Ishikawa (cell line): ENCODE measurements at regions not wholly inside any gene's neighbourhood (a gene's known extent, or its start where the extent isn't known, plus 50 kb on each side); places are given as distances from the start of the nearest gene placed in this dataset.

Experiments used
- FOXM1 ChIP-seq: IDR thresholded peaks from 2 replicates; pipeline ENCODE4 v1.6.1; 2012; ENCODE audit warnings: low read depth, borderline replicate concordance
- TAF1 ChIP-seq: IDR thresholded peaks from 2 replicates; pipeline ENCODE4 v1.6.1; 2012; ENCODE audit warnings: low read depth, mild to moderate bottlenecking
- TCF12 ChIP-seq: IDR thresholded peaks from 2 replicates; pipeline ENCODE4 v1.6.1; 2012; ENCODE audit warnings: low read depth
- ZBTB7A ChIP-seq: IDR thresholded peaks from 2 replicates; pipeline ENCODE4 v1.6.1; 2012; ENCODE audit warnings: low read depth
- TF ChIP-seq, protein P1 (sequence below): IDR thresholded peaks from 2 replicates; pipeline ENCODE4 v1.6.1; 2012
- TF ChIP-seq, protein P2 (sequence below): IDR thresholded peaks from 2 replicates; pipeline ENCODE4 v1.6.1; 2012; ENCODE audit warnings: low read depth, mild to moderate bottlenecking

DNA sequence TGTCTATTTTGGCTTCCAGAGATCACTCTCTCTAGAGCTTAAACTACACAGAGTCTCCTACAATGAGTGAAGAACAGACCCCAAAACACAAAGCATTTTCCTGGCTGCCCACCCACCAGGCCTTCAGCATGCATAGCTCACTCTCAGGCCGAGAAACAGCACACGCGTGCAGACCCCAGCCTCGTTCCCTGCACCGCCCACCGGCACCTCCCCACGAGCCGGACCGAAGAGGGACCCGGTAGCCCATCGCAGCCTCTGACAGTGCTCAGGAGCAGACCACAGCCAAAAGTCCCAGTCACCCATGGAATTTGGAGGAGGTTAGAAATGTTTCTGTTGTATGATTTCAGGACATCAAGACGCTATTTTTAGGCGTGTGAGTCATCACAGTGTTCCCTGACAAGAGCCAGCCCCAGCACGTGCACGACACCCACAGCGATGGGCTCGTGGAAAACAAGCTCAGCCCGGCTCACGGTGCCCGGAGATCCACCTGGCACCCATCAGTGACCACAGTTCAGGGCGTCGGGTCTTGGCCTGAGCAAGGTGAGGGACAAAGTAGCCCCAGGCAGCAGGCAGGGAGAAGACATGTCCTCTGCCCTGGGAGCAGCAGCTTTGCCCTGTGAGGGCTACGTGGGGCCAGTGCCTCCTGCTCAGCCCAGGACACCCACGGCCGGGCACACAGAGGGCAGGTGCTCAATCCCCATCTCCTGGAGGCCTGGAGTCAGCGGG is 50.1 kb upstream of the SPACA7 start:
- TF ChIP-seq, protein P1, sequence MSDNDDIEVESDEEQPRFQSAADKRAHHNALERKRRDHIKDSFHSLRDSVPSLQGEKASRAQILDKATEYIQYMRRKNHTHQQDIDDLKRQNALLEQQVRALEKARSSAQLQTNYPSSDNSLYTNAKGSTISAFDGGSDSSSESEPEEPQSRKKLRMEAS = no peak
- TF ChIP-seq FOXM1 (no peak), ZBTB7A (no peak), TAF1 (no peak), TCF12 (no peak)
- TF ChIP-seq, protein P2, sequence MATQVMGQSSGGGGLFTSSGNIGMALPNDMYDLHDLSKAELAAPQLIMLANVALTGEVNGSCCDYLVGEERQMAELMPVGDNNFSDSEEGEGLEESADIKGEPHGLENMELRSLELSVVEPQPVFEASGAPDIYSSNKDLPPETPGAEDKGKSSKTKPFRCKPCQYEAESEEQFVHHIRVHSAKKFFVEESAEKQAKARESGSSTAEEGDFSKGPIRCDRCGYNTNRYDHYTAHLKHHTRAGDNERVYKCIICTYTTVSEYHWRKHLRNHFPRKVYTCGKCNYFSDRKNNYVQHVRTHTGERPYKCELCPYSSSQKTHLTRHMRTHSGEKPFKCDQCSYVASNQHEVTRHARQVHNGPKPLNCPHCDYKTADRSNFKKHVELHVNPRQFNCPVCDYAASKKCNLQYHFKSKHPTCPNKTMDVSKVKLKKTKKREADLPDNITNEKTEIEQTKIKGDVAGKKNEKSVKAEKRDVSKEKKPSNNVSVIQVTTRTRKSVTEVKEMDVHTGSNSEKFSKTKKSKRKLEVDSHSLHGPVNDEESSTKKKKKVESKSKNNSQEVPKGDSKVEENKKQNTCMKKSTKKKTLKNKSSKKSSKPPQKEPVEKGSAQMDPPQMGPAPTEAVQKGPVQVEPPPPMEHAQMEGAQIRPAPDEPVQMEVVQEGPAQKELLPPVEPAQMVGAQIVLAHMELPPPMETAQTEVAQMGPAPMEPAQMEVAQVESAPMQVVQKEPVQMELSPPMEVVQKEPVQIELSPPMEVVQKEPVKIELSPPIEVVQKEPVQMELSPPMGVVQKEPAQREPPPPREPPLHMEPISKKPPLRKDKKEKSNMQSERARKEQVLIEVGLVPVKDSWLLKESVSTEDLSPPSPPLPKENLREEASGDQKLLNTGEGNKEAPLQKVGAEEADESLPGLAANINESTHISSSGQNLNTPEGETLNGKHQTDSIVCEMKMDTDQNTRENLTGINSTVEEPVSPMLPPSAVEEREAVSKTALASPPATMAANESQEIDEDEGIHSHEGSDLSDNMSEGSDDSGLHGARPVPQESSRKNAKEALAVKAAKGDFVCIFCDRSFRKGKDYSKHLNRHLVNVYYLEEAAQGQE = no peak
